NCI-H526 (cell line): ENCODE measurements at regions not wholly inside any gene's neighbourhood (a gene's known extent, or its start where the extent isn't known, plus 50 kb on each side); places are given as distances from the start of the nearest gene placed in this dataset.

Source experiments
- DNase-seq, 2 experiments: peaks; one replicate each; lab custom pipeline; 2025; lab: John Stamatoyannopoulos, UW

GRCh38 chr1:194535369-194535768, 1349.0 kb upstream of the B3GALT2 start:
- no peak for DNase-seq

GRCh38 chr1:194534784-194535183, 1348.4 kb upstream of the B3GALT2 start:
- no peak for DNase-seq

- DNase-seq, result no peak
Observed at GRCh38 chr1:194533641-194534040, 1347.2 kb upstream of the B3GALT2 start.

GRCh38 chr1:194517567-194517966, 1331.2 kb upstream of the B3GALT2 start:
- DNase-seq, result no peak

GRCh38 chr1:194515916-194516315, 1329.5 kb upstream of the B3GALT2 start:
- DNase-seq, result no peak

GRCh38 chr1:194512957-194513356, 1326.5 kb upstream of the B3GALT2 start:
- no peak for DNase-seq

- DNase-seq, result no peak
Observed at GRCh38 chr1:194512345-194512744, 1325.9 kb upstream of the B3GALT2 start.

GRCh38 chr1:194503209-194503608, 1316.8 kb upstream of the B3GALT2 start:
- DNase-seq, result no peak

GRCh38 chr1:194495434-194495833, 1309.0 kb upstream of the B3GALT2 start:
- no peak for DNase-seq

GRCh38 chr1:194487172-194487571, 1300.8 kb upstream of the B3GALT2 start:
- no peak for DNase-seq

- DNase-seq, result no peak
Observed at GRCh38 chr1:194485432-194485831, 1299.0 kb upstream of the B3GALT2 start.

- no peak for DNase-seq
Observed at GRCh38 chr1:194478731-194479130, 1292.3 kb upstream of the B3GALT2 start.

- no peak for DNase-seq
Observed at GRCh38 chr1:194477908-194478307, 1291.5 kb upstream of the B3GALT2 start.

GRCh38 chr1:194476872-194477271, 1290.5 kb upstream of the B3GALT2 start:
- no peak for DNase-seq

GRCh38 chr1:194476351-194476750, 1289.9 kb upstream of the B3GALT2 start:
- no peak for DNase-seq

GRCh38 chr1:194474701-194475100, 1288.3 kb upstream of the B3GALT2 start:
- DNase-seq, result no peak

GRCh38 chr1:194473766-194474165, 1287.4 kb upstream of the B3GALT2 start:
- no peak for DNase-seq

GRCh38 chr1:194469282-194469681, 1282.9 kb upstream of the B3GALT2 start:
- DNase-seq, result no peak

- peak in 1 of 2 experiments; percentile 3 for DNase-seq
Observed at GRCh38 chr1:194466706-194467105, 1280.3 kb upstream of the B3GALT2 start.

GRCh38 chr1:194447636-194448035, 1261.2 kb upstream of the B3GALT2 start:
- no peak for DNase-seq

- DNase-seq, result no peak
Observed at GRCh38 chr1:194445244-194445643, 1258.8 kb upstream of the B3GALT2 start.

GRCh38 chr1:194442901-194443575, 1256.6 kb upstream of the B3GALT2 start:
- DNase-seq, result no peak

- DNase-seq, result no peak
Observed at GRCh38 chr1:194437135-194437534, 1250.7 kb upstream of the B3GALT2 start.

- no peak for DNase-seq
Observed at GRCh38 chr1:194431121-194431520, 1244.7 kb upstream of the B3GALT2 start.
